Stimulated activated naive B cell treated with anti-CD40 and anti-IgM and Interleukin-4, amounts not matched to agents 10 μg/mL and 1 μg/mL and 100 μg/mL, for 72 hours (primary cell): ENCODE measurements at regions not wholly inside any gene's neighbourhood (a gene's known extent, or its start where the extent isn't known, plus 50 kb on each side); places are given as distances from the start of the nearest gene placed in this dataset.

Source experiments
- ATAC-seq, 2 donors: fragments of 150-1000 bp; cut with Tn5 transposase; replicated peaks; 2 replicates each; pipeline ENCODE4 v1.10.0; 2021; ENCODE audit warnings: moderate library complexity in 1 of 2
- DNase-seq: peaks from one replicate; pipeline ENCODE4 v3.0.0; 2021
- H3K27ac Mint-ChIP-seq: one replicate; pipeline ENCODE4 v1.8.0; 2022; ENCODE audit warnings: mild to moderate bottlenecking, mixed read lengths
- H3K27me3 Mint-ChIP-seq, 2 donors: one replicate each; pipeline ENCODE4 v1.8.0; 2022; ENCODE audit warnings: mixed read lengths in 2 of 2
- H3K36me3 Mint-ChIP-seq, 2 donors: one replicate each; pipeline ENCODE4 v1.8.0; 2022; ENCODE audit warnings: mixed read lengths in 2 of 2, mild to moderate bottlenecking in 1 of 2
- H3K4me1 Mint-ChIP-seq, 2 donors: one replicate each; pipeline ENCODE4 v1.8.0; 2022; ENCODE audit warnings: mixed read lengths in 2 of 2, mild to moderate bottlenecking in 1 of 2
- H3K4me3 Mint-ChIP-seq, 2 donors: one replicate each; pipeline ENCODE4 v1.8.0; 2022; ENCODE audit warnings: mild to moderate bottlenecking in 2 of 2, mixed read lengths in 2 of 2, moderate library complexity in 1 of 2
- H3K9me3 Mint-ChIP-seq, 2 donors: one replicate each; pipeline ENCODE4 v1.8.0; 2022; ENCODE audit warnings: mixed read lengths in 2 of 2, mild to moderate bottlenecking in 1 of 2

- H3K27ac Mint-ChIP-seq, result no peak overlapping the region
- H3K4me1 Mint-ChIP-seq, result no peaks in the 10 kb centered on the region
- ATAC-seq (no peak), DNase-seq (no peak)
- no peaks in the 10 kb centered on the region for H3K9me3 Mint-ChIP-seq
- peaks cover 24 to 45% of the 10 kb centered on the region in 2 donors for H3K27me3 Mint-ChIP-seq
- H3K4me3 Mint-ChIP-seq, result no peak overlapping the region
- no peaks in the 10 kb centered on the region for H3K36me3 Mint-ChIP-seq
These were observed 134.9 kb upstream of the SLC14A2 start for GRCh38 chr18:45480219-45481015.

DNA sequence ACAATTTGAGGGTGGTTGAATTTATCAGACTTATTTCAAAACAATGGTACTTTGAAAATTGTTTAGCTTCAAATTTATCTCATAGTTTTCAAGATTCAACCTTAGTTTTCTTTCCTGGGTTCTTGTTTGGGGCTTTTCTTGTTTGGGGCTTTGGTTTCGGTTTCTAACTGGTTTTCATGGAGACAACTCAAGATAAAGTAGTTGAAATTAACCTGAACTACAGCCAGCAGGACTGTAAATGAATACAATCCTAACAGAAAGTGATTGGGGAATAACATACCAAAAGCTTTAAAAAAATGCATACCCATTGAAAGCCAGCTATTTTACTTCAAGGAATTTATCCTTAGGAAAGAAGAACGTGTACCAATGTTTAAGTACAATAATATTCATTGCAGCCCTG, 133.5 kb upstream of the SLC14A2 start:
- H3K4me1 Mint-ChIP-seq, result no peaks in the 10 kb centered on the region
- no peaks in the 10 kb centered on the region for H3K36me3 Mint-ChIP-seq
- no peak for ATAC-seq
- no peak overlapping the region for H3K4me3 Mint-ChIP-seq
- no peak for DNase-seq
- peaks cover 16 to 42% of the 10 kb centered on the region in 2 donors for H3K27me3 Mint-ChIP-seq
- no peak overlapping the region for H3K27ac Mint-ChIP-seq
- H3K9me3 Mint-ChIP-seq, result no peaks in the 10 kb centered on the region

- Mint-ChIP-seq H3K36me3 (no peaks in the 10 kb centered on the region), H3K4me3 (no peak overlapping the region), H3K27ac (no peak overlapping the region), H3K9me3 (no peaks in the 10 kb centered on the region), H3K4me1 (no peaks in the 10 kb centered on the region), H3K27me3 (peaks cover 16 to 38% of the 10 kb centered on the region in 2 donors)
- ATAC-seq (no peak), DNase-seq (no peak)
These were observed 133.0 kb upstream of the SLC14A2 start for GRCh38 chr18:45482286-45482685.

- H3K27me3 Mint-ChIP-seq, result peaks cover 7% of the 10 kb centered on the region in 2 donors
- ATAC-seq (no peak), DNase-seq (no peak)
- no peaks in the 10 kb centered on the region for H3K36me3 Mint-ChIP-seq
- no peaks in the 10 kb centered on the region for H3K9me3 Mint-ChIP-seq
- no peaks in the 10 kb centered on the region for H3K4me1 Mint-ChIP-seq
- H3K27ac Mint-ChIP-seq, result no peak overlapping the region
- no peak overlapping the region for H3K4me3 Mint-ChIP-seq
These were observed 127.7 kb upstream of the SLC14A2 start for GRCh38 chr18:45487581-45487980.

DNA sequence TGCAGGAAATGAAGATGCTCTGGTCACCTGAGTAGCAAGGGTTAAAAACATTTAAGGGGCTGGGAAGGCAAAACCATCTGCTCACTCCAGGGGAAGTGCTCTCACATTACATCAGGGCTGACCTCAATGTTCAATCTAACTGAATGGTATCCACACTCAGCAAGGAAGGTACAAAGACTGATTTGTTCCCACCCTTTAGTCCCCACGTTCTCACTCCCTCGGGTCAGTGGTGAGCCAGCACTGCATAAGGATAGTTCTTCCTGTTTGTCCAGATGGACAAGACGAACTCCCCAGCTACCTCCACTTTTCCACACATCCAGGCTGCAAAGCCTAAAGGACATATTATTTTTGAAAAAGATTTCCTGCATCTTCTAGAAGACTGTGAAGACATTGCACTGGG, 126.6 kb upstream of the SLC14A2 start:
- ATAC-seq, result no peak
- Mint-ChIP-seq H3K4me3 (no peak overlapping the region), H3K27me3 (peaks cover 7% of the 10 kb centered on the region in 2 donors), H3K27ac (no peak overlapping the region), H3K36me3 (no peaks in the 10 kb centered on the region), H3K9me3 (no peaks in the 10 kb centered on the region), H3K4me1 (no peaks in the 10 kb centered on the region)
- no peak for DNase-seq

GRCh38 chr18:45493830-45494229, 121.4 kb upstream of the SLC14A2 start:
- Mint-ChIP-seq H3K27ac (no peak overlapping the region), H3K27me3 (peaks cover 3 to 8% of the 10 kb centered on the region in 2 donors), H3K4me3 (no peak overlapping the region), H3K4me1 (no peaks in the 10 kb centered on the region), H3K9me3 (no peaks in the 10 kb centered on the region), H3K36me3 (no peaks in the 10 kb centered on the region)
- DNase-seq (no peak), ATAC-seq (no peak)

GRCh38 chr18:45494811-45495210, 120.5 kb upstream of the SLC14A2 start:
- DNase-seq, result no peak
- H3K9me3 Mint-ChIP-seq, result no peaks in the 10 kb centered on the region

GRCh38 chr18:45496741-45497140, 118.5 kb upstream of the SLC14A2 start:
- ATAC-seq (no peak), DNase-seq (no peak)
- Mint-ChIP-seq H3K36me3 (no peaks in the 10 kb centered on the region), H3K27me3 (peaks cover 0 to 8% of the 10 kb centered on the region in 2 donors), H3K27ac (no peak overlapping the region), H3K4me1 (no peaks in the 10 kb centered on the region), H3K4me3 (no peak overlapping the region), H3K9me3 (no peaks in the 10 kb centered on the region)

More at GRCh38 chr18:45494811-45495210, 120.5 kb upstream of the SLC14A2 start:
- ATAC-seq, result no peak
- peaks cover 3 to 8% of the 10 kb centered on the region in 2 donors for H3K27me3 Mint-ChIP-seq
- H3K4me1 Mint-ChIP-seq, result no peaks in the 10 kb centered on the region
- no peaks in the 10 kb centered on the region for H3K36me3 Mint-ChIP-seq
- no peak overlapping the region for H3K4me3 Mint-ChIP-seq
- no peak overlapping the region for H3K27ac Mint-ChIP-seq

GRCh38 chr18:45497595-45498286, 117.5 kb upstream of the SLC14A2 start:
- no peaks in the 10 kb centered on the region for H3K4me1 Mint-ChIP-seq
- H3K4me3 Mint-ChIP-seq, result no peak overlapping the region
- ATAC-seq, result no peak
- no peaks in the 10 kb centered on the region for H3K9me3 Mint-ChIP-seq
- H3K36me3 Mint-ChIP-seq, result no peaks in the 10 kb centered on the region
- no peak overlapping the region for H3K27ac Mint-ChIP-seq
- H3K27me3 Mint-ChIP-seq, result peaks cover 0 to 8% of the 10 kb centered on the region in 2 donors
- DNase-seq, result no peak

GRCh38 chr18:45498287-45498658, 117.0 kb upstream of the SLC14A2 start:
- Mint-ChIP-seq H3K9me3 (no peaks in the 10 kb centered on the region), H3K4me3 (no peak overlapping the region), H3K36me3 (no peaks in the 10 kb centered on the region), H3K4me1 (no peaks in the 10 kb centered on the region), H3K27me3 (peaks cover 0 to 8% of the 10 kb centered on the region in 2 donors), H3K27ac (no peak overlapping the region)
- ATAC-seq (no peak), DNase-seq (no peak)

DNA sequence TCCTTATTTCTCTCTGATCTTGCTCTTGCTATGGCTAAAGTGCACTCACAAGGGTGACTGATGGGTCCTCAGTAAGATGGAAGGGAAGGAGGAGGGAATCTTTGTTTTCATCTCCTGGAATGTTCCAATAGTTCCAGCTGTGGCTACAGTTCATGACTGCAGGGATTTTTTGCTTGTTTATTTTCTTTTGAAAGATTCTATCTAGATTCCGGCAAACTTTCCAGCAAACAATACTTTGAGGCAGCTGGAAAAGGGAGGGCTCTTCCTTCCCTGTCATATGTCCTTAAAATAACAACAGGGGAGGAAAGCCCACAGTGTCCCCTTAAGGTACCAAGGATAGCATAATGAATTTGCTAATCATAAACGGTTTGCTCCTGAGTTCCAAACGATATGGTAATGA, 111.3 kb upstream of the SLC14A2 start:
- Mint-ChIP-seq H3K9me3 (peaks cover 6 to 11% of the 10 kb centered on the region in 2 donors), H3K4me3 (no peak overlapping the region), H3K27me3 (no peaks in the 10 kb centered on the region), H3K36me3 (no peaks in the 10 kb centered on the region), H3K27ac (no peak overlapping the region), H3K4me1 (no peaks in the 10 kb centered on the region)
- ATAC-seq, result no peak
- DNase-seq, result no peak

DNA sequence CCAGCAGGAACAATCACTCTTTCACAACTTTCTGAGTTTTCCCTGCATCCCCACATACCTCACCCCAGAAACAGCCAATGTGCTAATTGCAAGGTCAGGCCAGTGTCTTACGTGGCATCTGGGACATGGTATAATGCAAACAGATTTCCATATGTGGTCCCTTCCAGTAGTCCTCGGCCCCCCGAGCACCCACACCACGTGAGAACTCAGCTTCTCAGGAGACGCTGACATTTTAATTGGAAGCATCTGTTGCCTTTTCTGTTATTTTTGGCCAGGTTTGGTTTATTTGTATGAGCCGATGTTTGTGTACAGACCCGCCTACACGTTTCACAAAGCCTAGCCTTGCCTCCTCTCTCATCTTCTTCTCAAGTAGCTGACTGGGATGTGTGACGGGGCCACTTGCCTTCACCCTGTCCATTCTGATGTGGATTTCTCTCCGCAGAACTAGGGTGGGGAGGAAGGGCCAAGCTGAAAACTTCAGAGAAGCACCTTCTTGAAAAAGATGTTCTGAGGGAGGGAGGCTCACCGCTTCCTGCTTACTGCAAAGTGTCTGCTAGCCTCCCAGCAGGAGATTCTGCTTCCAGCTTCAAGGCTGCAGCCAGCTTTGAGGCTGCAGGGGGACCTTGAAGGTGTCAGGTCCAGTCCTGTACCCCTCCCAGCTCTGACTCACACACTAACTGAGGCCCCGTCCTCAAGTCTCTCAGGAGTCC, 109.6 kb upstream of the SLC14A2 start:
- Mint-ChIP-seq H3K27me3 (no peaks in the 10 kb centered on the region), H3K9me3 (peaks cover 6 to 11% of the 10 kb centered on the region in 2 donors), H3K4me1 (no peaks in the 10 kb centered on the region), H3K27ac (no peak overlapping the region), H3K4me3 (no peak overlapping the region), H3K36me3 (no peaks in the 10 kb centered on the region)
- ATAC-seq (no peak), DNase-seq (no peak)

DNA sequence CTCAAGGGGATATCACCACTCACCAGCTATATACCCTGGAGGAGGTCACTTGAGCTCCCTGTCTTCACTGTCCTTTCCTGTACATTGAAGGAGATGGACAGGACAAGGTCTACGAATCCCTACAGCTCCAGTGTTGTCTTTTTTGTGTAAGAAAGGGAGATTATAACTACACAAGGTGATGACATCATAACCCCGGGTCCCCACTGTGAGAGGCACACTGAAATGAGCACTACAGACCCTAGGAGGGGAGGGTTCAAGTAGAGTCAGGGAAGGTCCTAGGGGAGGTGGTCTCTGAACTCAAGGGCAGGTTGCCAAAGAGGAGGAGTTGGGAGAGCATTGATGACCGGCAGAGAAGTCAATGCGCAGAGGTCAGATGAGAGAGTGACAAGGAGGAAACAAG, 108.3 kb upstream of the SLC14A2 start:
- Mint-ChIP-seq H3K27me3 (peaks cover 0 to under 1% of the 10 kb centered on the region in 2 donors), H3K4me1 (no peaks in the 10 kb centered on the region), H3K9me3 (peaks cover 6 to 11% of the 10 kb centered on the region in 2 donors), H3K27ac (no peak overlapping the region), H3K36me3 (no peaks in the 10 kb centered on the region), H3K4me3 (no peak overlapping the region)
- DNase-seq (no peak), ATAC-seq (no peak)

DNA sequence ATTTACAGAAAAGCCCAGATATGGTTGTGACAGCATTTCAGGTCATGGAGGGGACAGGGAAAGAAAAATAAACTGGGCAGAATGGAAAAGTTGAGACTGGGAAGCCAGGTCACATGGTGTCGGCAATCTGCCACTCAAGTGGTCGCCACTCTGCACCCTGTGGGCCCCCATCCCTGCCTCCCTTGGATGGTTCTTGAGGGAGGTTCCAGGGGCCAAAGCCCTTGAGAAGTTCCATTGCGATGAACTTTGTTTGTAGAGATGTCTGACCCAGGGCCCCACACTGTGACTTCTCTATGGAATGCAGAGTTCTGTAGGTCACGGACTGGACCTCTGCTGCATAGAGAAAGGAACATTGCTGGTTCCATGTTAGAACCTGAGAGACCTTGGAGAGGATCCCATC, 105.7 kb upstream of the SLC14A2 start:
- no peaks in the 10 kb centered on the region for H3K36me3 Mint-ChIP-seq
- H3K27me3 Mint-ChIP-seq, result peaks cover 0 to 3% of the 10 kb centered on the region in 2 donors

More for the DNA sequence above, 105.7 kb upstream of the SLC14A2 start:
- ATAC-seq (no peak), DNase-seq (no peak)
- no peak overlapping the region for H3K4me3 Mint-ChIP-seq
- no peak overlapping the region for H3K27ac Mint-ChIP-seq
- no peaks in the 10 kb centered on the region for H3K4me1 Mint-ChIP-seq
- H3K9me3 Mint-ChIP-seq, result peaks cover 6 to 18% of the 10 kb centered on the region in 2 donors
